IPS-20b (cell line): ENCODE measurements at regions not wholly inside any gene's neighbourhood (a gene's known extent, or its start where the extent isn't known, plus 50 kb on each side); places are given as distances from the start of the nearest gene placed in this dataset.

Experiments used
- H3K27ac ChIP-seq: one replicate; pipeline ENCODE4 v1.5.1; 2013; ENCODE audit warnings: low read length
- H3K27me3 ChIP-seq: 2 replicates; pipeline ENCODE4 v1.6.1; 2013; ENCODE audit warnings: mild to moderate bottlenecking, low read length, inconsistent platforms; ENCODE audit not compliant: insufficient read depth
- H3K36me3 ChIP-seq: 2 replicates; pipeline ENCODE4 v1.6.1; 2013; ENCODE audit warnings: low read depth, mild to moderate bottlenecking, inconsistent platforms, low read length, moderate library complexity; ENCODE audit not compliant: insufficient read depth
- H3K4me1 ChIP-seq: 2 replicates; pipeline ENCODE4 v1.6.1; 2013; ENCODE audit warnings: mild to moderate bottlenecking, control low read depth, inconsistent platforms, low read length, moderate library complexity; ENCODE audit not compliant: insufficient read depth
- H3K4me3 ChIP-seq: 2 replicates; pipeline ENCODE4 v1.5.1; 2013; ENCODE audit warnings: mild to moderate bottlenecking, low read length, inconsistent platforms
- H3K9ac ChIP-seq: 2 replicates; pipeline ENCODE4 v1.6.1; 2013; ENCODE audit warnings: low read depth, mild to moderate bottlenecking, inconsistent platforms, low read length, moderate library complexity
- H3K9me3 ChIP-seq: 2 replicates; pipeline ENCODE4 v1.6.1; 2013; ENCODE audit warnings: mild to moderate bottlenecking, low read depth, low read length, inconsistent platforms; ENCODE audit not compliant: insufficient read depth

- peaks cover 5% of the 10 kb centered on the region; the same call in 1 of the 2 replicates for H3K4me1 ChIP-seq
These were observed 354.2 kb upstream of the IL12A start for GRCh38 chr3:159634483-159634882.

GRCh38 chr3:159635047-159635641 is 353.5 kb upstream of the IL12A start:
- Histone ChIP-seq H3K36me3 (no peaks in the 10 kb centered on the region), H3K27me3 (no peaks in the 10 kb centered on the region), H3K27ac (no peak overlapping the region), H3K4me1 (peaks cover 5% of the 10 kb centered on the region; the same call in 1 of the 2 replicates), H3K9ac (no peak overlapping the region), H3K9me3 (no peaks in the 10 kb centered on the region), H3K4me3 (no peak overlapping the region)

More at GRCh38 chr3:159634483-159634882, 354.2 kb upstream of the IL12A start:
- H3K27ac ChIP-seq = no peak overlapping the region
- H3K9ac ChIP-seq = no peak overlapping the region
- H3K4me3 ChIP-seq = no peak overlapping the region
- no peaks in the 10 kb centered on the region for H3K9me3 ChIP-seq
- H3K36me3 ChIP-seq = no peaks in the 10 kb centered on the region
- no peaks in the 10 kb centered on the region for H3K27me3 ChIP-seq

GRCh38 chr3:159637883-159638542 is 350.6 kb upstream of the IL12A start:
- Histone ChIP-seq H3K4me3 (no peak overlapping the region), H3K27me3 (no peaks in the 10 kb centered on the region), H3K9me3 (no peaks in the 10 kb centered on the region), H3K36me3 (no peaks in the 10 kb centered on the region), H3K27ac (no peak overlapping the region), H3K9ac (no peak overlapping the region), H3K4me1 (peaks cover 9% of the 10 kb centered on the region; the same call in 1 of the 2 replicates)

- Histone ChIP-seq H3K27me3 (no peaks in the 10 kb centered on the region), H3K9me3 (no peaks in the 10 kb centered on the region), H3K4me3 (no peak overlapping the region), H3K4me1 (peaks cover 4% of the 10 kb centered on the region; the same call in 1 of the 2 replicates), H3K36me3 (no peaks in the 10 kb centered on the region), H3K9ac (no peak overlapping the region), H3K27ac (no peak overlapping the region)
These were observed 348.4 kb upstream of the IL12A start for GRCh38 chr3:159640225-159640624.

GRCh38 chr3:159643406-159643805 is 345.2 kb upstream of the IL12A start:
- Histone ChIP-seq H3K27me3 (no peaks in the 10 kb centered on the region), H3K9me3 (no peaks in the 10 kb centered on the region), H3K4me3 (no peak overlapping the region), H3K27ac (no peak overlapping the region), H3K9ac (no peak overlapping the region), H3K4me1 (peaks cover 4% of the 10 kb centered on the region; the same call in 1 of the 2 replicates), H3K36me3 (no peaks in the 10 kb centered on the region)

- Histone ChIP-seq H3K36me3 (no peaks in the 10 kb centered on the region), H3K27ac (no peak overlapping the region), H3K9me3 (no peaks in the 10 kb centered on the region), H3K4me1 (no peaks in the 10 kb centered on the region; the same call in 1 of the 2 replicates), H3K4me3 (no peak overlapping the region), H3K27me3 (no peaks in the 10 kb centered on the region), H3K9ac (no peak overlapping the region)
These were observed 342.8 kb upstream of the IL12A start for GRCh38 chr3:159645874-159646273.

- Histone ChIP-seq H3K9me3 (no peaks in the 10 kb centered on the region), H3K4me1 (no peaks in the 10 kb centered on the region), H3K36me3 (no peaks in the 10 kb centered on the region), H3K9ac (no peak overlapping the region), H3K27ac (no peak overlapping the region), H3K27me3 (no peaks in the 10 kb centered on the region), H3K4me3 (no peak overlapping the region)
These were observed 338.7 kb upstream of the IL12A start for GRCh38 chr3:159649951-159650350.

- Histone ChIP-seq H3K4me1 (no peaks in the 10 kb centered on the region), H3K4me3 (no peak overlapping the region), H3K9me3 (no peaks in the 10 kb centered on the region), H3K36me3 (no peaks in the 10 kb centered on the region), H3K27ac (no peak overlapping the region), H3K9ac (no peak overlapping the region), H3K27me3 (no peaks in the 10 kb centered on the region)
These were observed 337.9 kb upstream of the IL12A start for GRCh38 chr3:159650726-159651125.

GRCh38 chr3:159652452-159652851 is 336.2 kb upstream of the IL12A start:
- Histone ChIP-seq H3K9ac (no peak overlapping the region), H3K36me3 (no peaks in the 10 kb centered on the region), H3K4me3 (no peak overlapping the region), H3K27ac (no peak overlapping the region), H3K9me3 (no peaks in the 10 kb centered on the region), H3K4me1 (no peaks in the 10 kb centered on the region), H3K27me3 (no peaks in the 10 kb centered on the region)

GRCh38 chr3:159654183-159655134 is 334.2 kb upstream of the IL12A start:
- Histone ChIP-seq H3K4me1 (no peaks in the 10 kb centered on the region), H3K27ac (no peak overlapping the region)

GRCh38 chr3:159655202-159655601 is 333.4 kb upstream of the IL12A start:
- Histone ChIP-seq H3K36me3 (no peaks in the 10 kb centered on the region), H3K9ac (no peak overlapping the region), H3K4me1 (no peaks in the 10 kb centered on the region), H3K27me3 (no peaks in the 10 kb centered on the region), H3K9me3 (no peaks in the 10 kb centered on the region), H3K4me3 (no peak overlapping the region), H3K27ac (no peak overlapping the region)

More at GRCh38 chr3:159654183-159655134, 334.2 kb upstream of the IL12A start:
- Histone ChIP-seq H3K27me3 (no peaks in the 10 kb centered on the region), H3K9me3 (no peaks in the 10 kb centered on the region), H3K4me3 (no peak overlapping the region), H3K9ac (no peak overlapping the region), H3K36me3 (no peaks in the 10 kb centered on the region)
